K562 (cell line): ENCODE measurements at regions not wholly inside any gene's neighbourhood (a gene's known extent, or its start where the extent isn't known, plus 50 kb on each side); places are given as distances from the start of the nearest gene placed in this dataset.

Experiments
- ATAC-seq: fragments of 200-7000 bp; cut with Tn5 transposase; 3 replicates; pipeline ENCODE4 v1.9.1; 2020; ENCODE audit warnings: moderate library complexity
- BruUV-seq: library from RNA; stranded (reverse); fragments of 400-500 nt; replicated peaks from 2 replicates; lab custom pipeline; 2021; lab: Mats Ljungman, UMichigan
- CTCF ChIA-PET: fragments of 300-600 bp; formaldehyde crosslinking; extraction: SDS; loops from one replicate; lab custom pipeline; 2021; ENCODE audit warnings: low intra/inter-chr PET ratio; lab: Yijun Ruan, JAX
- POLR2A ChIA-PET: fragments of 300-600, 350-650 bp; sonication (Branson Sonifier 250); formaldehyde crosslinking; extraction: SDS; loops from one replicate; lab custom pipeline; 2021; ENCODE audit warnings: antibody characterized with exemption, inconsistent platforms; lab: Yijun Ruan, JAX
- DNase-seq, 4 experiments: peaks; one replicate each; pipeline versions ENCODE4 v3.0.0 to v3.0.0-alpha.2; 2011 to 2018; ENCODE audit warnings: low spot score in 3 of 4, mixed read lengths in 3 of 4; ENCODE audit errors: extremely low read depth in 1 of 4
- FAIRE-seq: peaks from 2 replicates; lab custom pipeline; 2011; peaks lifted over from hg19 to GRCh38; lab: Jason Lieb, UNC
- H2AFZ ChIP-seq: 2 replicates; pipeline ENCODE4 v1.6.0; 2011; ENCODE audit warnings: low read depth, low read length, control low read depth, inconsistent platforms
- H3K27ac ChIP-seq: fragments of 200-600 bp; 3 replicates; pipeline ENCODE4 v1.8.0; 2011; ENCODE audit warnings: low read depth, mild to moderate bottlenecking, control low read depth, inconsistent platforms, low read length, moderate library complexity, mixed read lengths; ENCODE audit errors: extremely low read depth
- H3K27me3 ChIP-seq, 2 experiments: fragments of 300-600 bp in 1 of 2; 2 replicates in 1 of 2; 3 replicates in 1 of 2; pipeline versions ENCODE4 v1.6.0 to v1.8.0; 2011; ENCODE audit warnings: inconsistent platforms in 2 of 2, low read length in 2 of 2, mild to moderate bottlenecking in 1 of 2, mixed read lengths in 1 of 2, moderate library complexity in 1 of 2; ENCODE audit not compliant: control insufficient read depth in 2 of 2, insufficient read depth in 2 of 2
- H3K36me3 ChIP-seq: fragments of 300-600 bp; 3 replicates; pipeline ENCODE4 v1.8.0; 2011; ENCODE audit warnings: mild to moderate bottlenecking, low read length, inconsistent platforms; ENCODE audit not compliant: control insufficient read depth, insufficient read depth
- H3K4me1 ChIP-seq, 2 experiments: fragments of 200-600 bp in 1 of 2; replicated peaks in 1 of 2; 2 replicates in 1 of 2; 3 replicates in 1 of 2; pipeline versions ENCODE4 v1.5.1 to v1.8.0; 2011; ENCODE audit warnings: inconsistent platforms in 2 of 2, low read length in 2 of 2, mild to moderate bottlenecking in 1 of 2, mixed read lengths in 1 of 2, moderate library complexity in 1 of 2; ENCODE audit not compliant: control insufficient read depth in 2 of 2, insufficient read depth in 2 of 2
- H3K4me2 ChIP-seq: 2 replicates; pipeline ENCODE4 v1.6.1; 2011; ENCODE audit warnings: low read length, control low read depth, inconsistent platforms, mixed read lengths; ENCODE audit not compliant: insufficient read depth
- H3K4me3 ChIP-seq: fragments of 200-600 bp; sonication (generic), shearing (Covaris generic); 2 replicates; pipeline ENCODE4 v1.5.1; 2016; ENCODE audit warnings: control low read depth, inconsistent platforms
- H3K79me2 ChIP-seq: fragments of 200-600 bp; 3 replicates; pipeline ENCODE4 v1.8.0; 2011; ENCODE audit warnings: low read length, inconsistent platforms; ENCODE audit not compliant: control insufficient read depth, insufficient read depth
- H3K9ac ChIP-seq, 2 experiments: 2 replicates each; pipeline versions ENCODE4 v1.6.0 to v1.6.1; 2011; ENCODE audit warnings: low read depth in 2 of 2, low read length in 2 of 2, control low read depth in 1 of 2, inconsistent platforms in 1 of 2, mild to moderate bottlenecking in 1 of 2, mixed read lengths in 1 of 2; ENCODE audit not compliant: insufficient read depth in 1 of 2
- H3K9me1 ChIP-seq: one replicate; pipeline ENCODE4 v1.6.0; 2011; ENCODE audit warnings: inconsistent platforms, mild to moderate bottlenecking, low read length, moderate library complexity; ENCODE audit not compliant: control insufficient read depth, insufficient read depth
- H3K9me3 ChIP-seq: replicated peaks from 2 replicates; pipeline ENCODE4 v1.5.1; 2011; ENCODE audit warnings: low read depth, low read length, inconsistent platforms; ENCODE audit not compliant: control insufficient read depth, insufficient read depth
- H4K20me1 ChIP-seq: replicated peaks from 2 replicates; pipeline ENCODE4 v1.6.1; 2011; ENCODE audit warnings: low read length, inconsistent platforms, mixed read lengths; ENCODE audit not compliant: control insufficient read depth, insufficient read depth
- ARID4B ChIP-seq: sonication (generic); formaldehyde crosslinking; IDR thresholded peaks from 2 replicates; pipeline ENCODE4 v1.8.0; 2022; ENCODE audit warnings: mild to moderate bottlenecking, missing genetic modification reagents
- CCAR2 ChIP-seq: fragments of 200-400 bp; formaldehyde crosslinking; IDR thresholded peaks from 2 replicates; pipeline ENCODE4 v1.6.1; 2017; ENCODE audit warnings: mild to moderate bottlenecking, low read depth, low read length
- DLX4 ChIP-seq: fragments of 250-450 bp; sonication (Bioruptor Pico); IDR thresholded peaks from 2 replicates; pipeline ENCODE4 v1.6.1; 2021; ENCODE audit warnings: mild to moderate bottlenecking
- E2F6 ChIP-seq, 2 experiments: IDR thresholded peaks; 2 replicates each; pipeline ENCODE4 v1.6.1; 2011; ENCODE audit warnings: borderline replicate concordance in 1 of 2, control low read depth in 1 of 2, low read depth in 1 of 2, low read length in 1 of 2, mild to moderate bottlenecking in 1 of 2, mixed read lengths in 1 of 2, moderate library complexity in 1 of 2; ENCODE audit not compliant: insufficient read depth in 1 of 2, insufficient read length in 1 of 2, poor library complexity in 1 of 2, severe bottlenecking in 1 of 2; ENCODE audit errors: extremely low read depth in 1 of 2
- EP400 ChIP-seq: fragments of 450-650 bp; IDR thresholded peaks from 2 replicates; pipeline ENCODE4 v1.6.1; 2017; ENCODE audit warnings: antibody characterized with exemption, mild to moderate bottlenecking, moderate library complexity
- FOXA3 ChIP-seq, 2 experiments: fragments of 450-650 bp in 1 of 2; sonication (generic) in 1 of 2; formaldehyde crosslinking; IDR thresholded peaks in 1 of 2; conservative IDR thresholded peaks in 1 of 2; 2 replicates each; pipeline versions ENCODE4 v1.4.0 to v1.8.0; 2020 to 2022; ENCODE audit warnings: mild to moderate bottlenecking in 2 of 2, missing genetic modification reagents in 1 of 2
- MXD1 ChIP-seq: fragments of 250-450 bp; sonication (Bioruptor Pico); IDR thresholded peaks from 2 replicates; pipeline ENCODE4 v1.8.0; 2021; ENCODE audit warnings: borderline replicate concordance, mild to moderate bottlenecking, moderate library complexity; ENCODE audit not compliant: poor library complexity, severe bottlenecking
- SETDB1 ChIP-seq: IDR thresholded peaks from one replicate; pipeline ENCODE4 v1.6.1; 2012; ENCODE audit warnings: low read length, control low read depth, inconsistent platforms
- ZZZ3 ChIP-seq: fragments of 450-650 bp; IDR thresholded peaks from 2 replicates; pipeline ENCODE4 v1.6.1; 2016; ENCODE audit warnings: antibody characterized with exemption, mild to moderate bottlenecking, moderate library complexity
- WGBS: fragments of 100-300 bp; shearing (Covaris generic); methylation state at CpG from one replicate; pipeline ENCODE4 v1.1.6; 2016; ENCODE audit warnings: low coverage, mixed read lengths; ENCODE audit not compliant: insufficient coverage; ENCODE audit errors: missing lambda C conversion rate; 5-methylcytosine and 5-hydroxymethylcytosine counted together
- in situ Hi-C: fragments of 300-500 bp; cut with MboI; formaldehyde crosslinking; loops from 4 replicates; pipeline ENCODE4 v1.15.0; 2018; ENCODE audit warnings: inconsistent platforms, mixed read lengths
- intact Hi-C: fragments of 100-400 bp; cut with micrococcal nuclease; formaldehyde crosslinking; loops from 2 replicates; pipeline ENCODE4 v1.14.2; 2022

- Histone ChIP-seq H3K4me3 (no peak overlapping the region), H3K27me3 (peaks cover under 1 to 2% of the 10 kb centered on the region in 2 experiments; a peak in 3 of 5 replicates), H3K36me3 (no peaks in the 10 kb centered on the region), H3K9me1 (no peaks in the 10 kb centered on the region), H3K79me2 (no peaks in the 10 kb centered on the region), H3K4me1 (no peaks in the 10 kb centered on the region), H3K9me3 (no peaks in the 10 kb centered on the region), H4K20me1 (no peaks in the 10 kb centered on the region), H2AFZ (no peak overlapping the region), H3K9ac (no peak overlapping the region), H3K4me2 (no peak overlapping the region), H3K27ac (no peak overlapping the region)
- ATAC-seq (no peak), FAIRE-seq (no peak), DNase-seq (no peak)
- in situ Hi-C loops (no loop called here), intact Hi-C loops (no loop called here)
- CTCF ChIA-PET, result no interaction called here
- POLR2A ChIA-PET, result no interaction called here
- TF ChIP-seq SETDB1, result no peak
- WGBS, result 0% methylated on average over 2 of the region's 2 CpGs
- no TSS peak for BruUV-seq
Observed at GRCh38 chrX:120740072-120740471, 110.2 kb upstream of the C1GALT1C1 start.

GRCh38 chrX:120739300-120739699, 109.4 kb upstream of the C1GALT1C1 start:
- FAIRE-seq (no peak), DNase-seq (no peak), ATAC-seq (no peak)
- intact Hi-C loops (no loop called here), in situ Hi-C loops (no loop called here)
- no peaks in the 10 kb centered on the region for H3K4me1 ChIP-seq
- no peaks in the 10 kb centered on the region for H3K79me2 ChIP-seq
- no peak overlapping the region for H3K9ac ChIP-seq
- no peak overlapping the region for H3K4me3 ChIP-seq
- no peaks in the 10 kb centered on the region for H3K9me3 ChIP-seq
- no peak overlapping the region for H2AFZ ChIP-seq
- no TSS peak for BruUV-seq
- no peak overlapping the region for H3K27ac ChIP-seq
- no peaks in the 10 kb centered on the region for H3K36me3 ChIP-seq
- no peak overlapping the region for H3K4me2 ChIP-seq
- ChIA-PET CTCF (no interaction called here), POLR2A (no interaction called here)
- H3K27me3 ChIP-seq, result peaks cover 2 to 7% of the 10 kb centered on the region in 2 experiments; a peak in 4 of 5 replicates
- no peaks in the 10 kb centered on the region for H4K20me1 ChIP-seq
- H3K9me1 ChIP-seq, result no peaks in the 10 kb centered on the region
- TF ChIP-seq DLX4 (CRISPR knock-in tag) (no peak), ZZZ3 (no peak), ARID4B (no peak), CCAR2 (no peak), FOXA3 (CRISPR knock-in tag; conservative IDR thresholded peaks at IDR 0.05 in 1 of 2, IDR thresholded peaks at IDR 0.05 in 1 of 2) (no peak), EP400 (no peak), E2F6 (IDR thresholded peaks at IDR 0.05; ENCODE audit: borderline replicate concordance in 1 of 2, extremely low read depth in 1 of 2, insufficient read depth in 1 of 2, insufficient read length in 1 of 2, low read depth in 1 of 2, low read length in 1 of 2, poor library complexity in 1 of 2, severe bottlenecking in 1 of 2) (no peak), MXD1 (CRISPR knock-in tag) (no peak)
